ENCODE measurements at regions not wholly inside any gene's neighbourhood (a gene's known extent, or its start where the extent isn't known, plus 50 kb on each side); places are given as distances from the start of the nearest gene placed in this dataset.

- Histone ChIP-seq H3K4me3 (no peak overlapping the region), H3K4me1 (no peaks in the 10 kb centered on the region), H3K36me3 (ENCODE audit: insufficient read depth in 1 of 2, low read depth in 1 of 2) (no peaks in the 10 kb centered on the region), H3K9me3 (no peaks in the 10 kb centered on the region), H3K27me3 (ENCODE audit: insufficient read depth in 3 of 3, low read length in 2 of 3) (peaks cover 0 to 19% (median 0%) of the 10 kb centered on the region in 3 donors), H3K27ac (no peak overlapping the region)
- intact Hi-C loops (cut with DNase I), result no loop called here
- 58 to 83% (median 60%) methylated on average over 3 of the region's 3 CpGs for WGBS, 3 donors
- ATAC-seq (no peak), DNase-seq (no peak)
- TF ChIP-seq CTCF (IDR thresholded peaks at IDR 0.05), result no peak
Observed at GRCh38 chrX:97682991-97683840, 799.5 kb downstream of the RPA4 start.

GRCh38 chrX:97685753-97686152 is 802.0 kb downstream of the RPA4 start:
- no peak for DNase-seq
- H3K4me1 ChIP-seq, result no peaks in the 10 kb centered on the region
- no peaks in the 10 kb centered on the region for H3K36me3 ChIP-seq (ENCODE audit: insufficient read depth in 1 of 2, low read depth in 1 of 2)
- H3K27me3 ChIP-seq (ENCODE audit: insufficient read depth in 3 of 3, low read length in 2 of 3), result peaks cover 0 to 26% (median 0%) of the 10 kb centered on the region in 3 donors
- no peaks in the 10 kb centered on the region for H3K9me3 ChIP-seq
- no peak overlapping the region for H3K4me3 ChIP-seq
- 44 to 62% (median 50%) methylated on average over 4 of the region's 4 CpGs for WGBS, 3 donors
- TF ChIP-seq CTCF (IDR thresholded peaks at IDR 0.05), result peak; percentile 42
- ATAC-seq, result no peak
- no peak overlapping the region for H3K27ac ChIP-seq
- intact Hi-C loops (cut with DNase I), result no loop called here

- Histone ChIP-seq H3K9me3 (no peaks in the 10 kb centered on the region), H3K27me3 (ENCODE audit: insufficient read depth in 3 of 3, low read length in 2 of 3) (peaks cover 0 to 27% (median 0%) of the 10 kb centered on the region in 3 donors), H3K27ac (no peak overlapping the region), H3K36me3 (ENCODE audit: insufficient read depth in 1 of 2, low read depth in 1 of 2) (no peaks in the 10 kb centered on the region), H3K4me3 (no peak overlapping the region), H3K4me1 (no peaks in the 10 kb centered on the region)
- DNase-seq, result no peak
- intact Hi-C loops (cut with DNase I), result no loop called here
- no peak for ATAC-seq
- no peak for TF ChIP-seq CTCF (IDR thresholded peaks at IDR 0.05)
- WGBS, 3 donors, result 27 to 42% (median 29%) methylated on average over 2 of the region's 2 CpGs
Observed at GRCh38 chrX:97691901-97692455, 808.3 kb downstream of the RPA4 start.

GRCh38 chrX:97692575-97692974 is 808.9 kb downstream of the RPA4 start:
- no peak overlapping the region for H3K4me3 ChIP-seq
- H3K36me3 ChIP-seq (ENCODE audit: insufficient read depth in 1 of 2, low read depth in 1 of 2), result no peaks in the 10 kb centered on the region
- intact Hi-C loops (cut with DNase I), result no loop called here
- H3K9me3 ChIP-seq, result no peaks in the 10 kb centered on the region
- WGBS, 3 donors, result 52 to 88% (median 79%) methylated on average over 2 of the region's 2 CpGs
- peaks cover 0 to 21% (median 0%) of the 10 kb centered on the region in 3 donors for H3K27me3 ChIP-seq (ENCODE audit: insufficient read depth in 3 of 3, low read length in 2 of 3)
- ATAC-seq (no peak), DNase-seq (no peak)
- H3K4me1 ChIP-seq, result no peaks in the 10 kb centered on the region
- H3K27ac ChIP-seq, result no peak overlapping the region
- no peak for TF ChIP-seq CTCF (IDR thresholded peaks at IDR 0.05)
